PC-9 (cell line): ENCODE measurements at regions not wholly inside any gene's neighbourhood (a gene's known extent, or its start where the extent isn't known, plus 50 kb on each side); places are given as distances from the start of the nearest gene placed in this dataset.

ENCODE experiments used
- EZH2 ChIP-seq: fragments of 200-600 bp; sonication (generic); IDR thresholded peaks from 2 replicates; pipeline ENCODE4 v1.8.0; 2017; ENCODE audit warnings: antibody characterized with exemption, low read depth
- TF ChIP-seq, protein P1 (sequence below): fragments of 200-600 bp; sonication (generic); conservative IDR thresholded peaks from 2 replicates; pipeline ENCODE4 v1.6.1; 2017; ENCODE audit warnings: mixed run types, antibody characterized with exemption, mild to moderate bottlenecking, moderate library complexity

DNA sequence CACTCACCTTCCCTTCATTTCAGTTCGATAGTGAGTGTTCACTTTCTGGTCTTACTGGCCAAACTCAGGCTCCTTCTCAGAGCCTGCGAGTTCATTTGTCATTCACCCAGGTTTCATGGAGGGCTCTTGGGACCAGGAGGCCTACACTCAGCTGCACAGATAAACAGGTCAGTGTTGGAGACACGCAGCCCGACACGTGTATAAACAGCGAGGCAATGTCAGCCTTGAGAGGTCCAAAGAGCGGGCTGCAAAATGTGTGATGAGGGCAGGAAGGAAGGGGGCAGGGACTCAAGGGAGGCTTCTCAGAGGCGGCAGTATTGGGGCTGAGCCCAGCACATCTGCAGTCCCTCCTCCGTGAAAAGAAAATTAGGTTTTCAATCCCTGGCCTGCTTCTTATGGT, 82.6 kb upstream of the ZNF618 start:
- TF ChIP-seq, protein P1, sequence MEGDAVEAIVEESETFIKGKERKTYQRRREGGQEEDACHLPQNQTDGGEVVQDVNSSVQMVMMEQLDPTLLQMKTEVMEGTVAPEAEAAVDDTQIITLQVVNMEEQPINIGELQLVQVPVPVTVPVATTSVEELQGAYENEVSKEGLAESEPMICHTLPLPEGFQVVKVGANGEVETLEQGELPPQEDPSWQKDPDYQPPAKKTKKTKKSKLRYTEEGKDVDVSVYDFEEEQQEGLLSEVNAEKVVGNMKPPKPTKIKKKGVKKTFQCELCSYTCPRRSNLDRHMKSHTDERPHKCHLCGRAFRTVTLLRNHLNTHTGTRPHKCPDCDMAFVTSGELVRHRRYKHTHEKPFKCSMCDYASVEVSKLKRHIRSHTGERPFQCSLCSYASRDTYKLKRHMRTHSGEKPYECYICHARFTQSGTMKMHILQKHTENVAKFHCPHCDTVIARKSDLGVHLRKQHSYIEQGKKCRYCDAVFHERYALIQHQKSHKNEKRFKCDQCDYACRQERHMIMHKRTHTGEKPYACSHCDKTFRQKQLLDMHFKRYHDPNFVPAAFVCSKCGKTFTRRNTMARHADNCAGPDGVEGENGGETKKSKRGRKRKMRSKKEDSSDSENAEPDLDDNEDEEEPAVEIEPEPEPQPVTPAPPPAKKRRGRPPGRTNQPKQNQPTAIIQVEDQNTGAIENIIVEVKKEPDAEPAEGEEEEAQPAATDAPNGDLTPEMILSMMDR = no peak
- TF ChIP-seq EZH2 = no peak
